Loucy (cell line): ENCODE measurements at regions not wholly inside any gene's neighbourhood (a gene's known extent, or its start where the extent isn't known, plus 50 kb on each side); places are given as distances from the start of the nearest gene placed in this dataset.

ENCODE experiments used
- H2AFZ ChIP-seq: fragments of 200-600 bp; sonication (generic); 2 replicates; pipeline ENCODE4 v1.6.0; 2016; ENCODE audit warnings: antibody characterized with exemption, mild to moderate bottlenecking, low read length, moderate library complexity
- H3F3A ChIP-seq: fragments of 200-600 bp; 2 replicates; pipeline ENCODE4 v1.6.0; 2016; ENCODE audit warnings: antibody characterized with exemption, low read depth, mild to moderate bottlenecking
- H3K27me3 ChIP-seq: fragments of 200-600 bp; sonication (generic); 2 replicates; pipeline ENCODE4 v1.6.1; 2014; ENCODE audit warnings: low read length, mild to moderate bottlenecking; ENCODE audit not compliant: insufficient read depth, poor library complexity, severe bottlenecking
- H3K36me3 ChIP-seq: fragments of 200-600 bp; sonication (generic); 2 replicates; pipeline ENCODE4 v1.6.1; 2016; ENCODE audit warnings: low read length; ENCODE audit not compliant: insufficient read depth
- H3K4me1 ChIP-seq: fragments of 200-600 bp; sonication (generic); 2 replicates; pipeline ENCODE4 v1.5.1; 2014; ENCODE audit warnings: low read length, mild to moderate bottlenecking; ENCODE audit not compliant: insufficient read depth, poor library complexity, severe bottlenecking
- H3K4me2 ChIP-seq: fragments of 200-600 bp; sonication (generic); 2 replicates; pipeline ENCODE4 v1.6.0; 2014; ENCODE audit warnings: antibody characterized with exemption, low read length, low read depth, mild to moderate bottlenecking; ENCODE audit not compliant: poor library complexity, severe bottlenecking
- H3K4me3 ChIP-seq: fragments of 200-600 bp; sonication (generic); 2 replicates; pipeline ENCODE4 v1.5.1; 2014; ENCODE audit warnings: low read length, mild to moderate bottlenecking, mixed read lengths; ENCODE audit not compliant: poor library complexity, severe bottlenecking
- H3K79me2 ChIP-seq: fragments of 200-600 bp; sonication (generic); 2 replicates; pipeline ENCODE4 v1.6.1; 2014; ENCODE audit warnings: low read length; ENCODE audit not compliant: insufficient read depth
- H3K9ac ChIP-seq: fragments of 200-600 bp; sonication (generic); 2 replicates; pipeline ENCODE4 v1.6.0; 2014; ENCODE audit warnings: mild to moderate bottlenecking, low read depth, low read length, moderate library complexity; ENCODE audit not compliant: poor library complexity, severe bottlenecking
- H3K9me2 ChIP-seq: fragments of 200-600 bp; sonication (generic); replicated peaks from 2 replicates; pipeline ENCODE4 v1.6.1; 2016; ENCODE audit warnings: low read depth, low read length, mixed read lengths
- H3K9me3 ChIP-seq: fragments of 200-600 bp; sonication (generic); 2 replicates; pipeline ENCODE4 v1.6.1; 2014; ENCODE audit warnings: mild to moderate bottlenecking, antibody characterized with exemption, low read length, low read depth; ENCODE audit not compliant: insufficient read depth
- H4K20me1 ChIP-seq: fragments of 200-600 bp; sonication (generic); 2 replicates; pipeline ENCODE4 v1.6.0; 2014; ENCODE audit warnings: antibody characterized with exemption, low read length, mild to moderate bottlenecking; ENCODE audit not compliant: insufficient read depth, poor library complexity, severe bottlenecking
- CTCF ChIP-seq: fragments of 200-600 bp; sonication (generic); conservative IDR thresholded peaks from 2 replicates; pipeline ENCODE4 v1.5.1; 2014; ENCODE audit warnings: mild to moderate bottlenecking, antibody characterized with exemption, low read length
- EZH2phosphoT487 ChIP-seq: fragments of 200-600 bp; IDR thresholded peaks from 2 replicates; pipeline ENCODE4 v1.6.1; 2018; ENCODE audit warnings: antibody characterized with exemption, mild to moderate bottlenecking, moderate library complexity, borderline replicate concordance

- H3F3A ChIP-seq = no peaks in the 10 kb centered on the region
- H4K20me1 ChIP-seq = no peaks in the 10 kb centered on the region
- peaks cover 4% of the 10 kb centered on the region for H3K4me1 ChIP-seq
- peak overlapping the region; percentile 94 for H2AFZ ChIP-seq
- H3K9me2 ChIP-seq = no peaks in the 10 kb centered on the region
- no peaks in the 10 kb centered on the region for H3K27me3 ChIP-seq
- H3K9ac ChIP-seq = peak overlapping the region; percentile 80
- no peaks in the 10 kb centered on the region; the same call in 1 of the 2 replicates for H3K9me3 ChIP-seq
- no peaks in the 10 kb centered on the region for H3K79me2 ChIP-seq
- peak overlapping the region; percentile 80 for H3K4me2 ChIP-seq
- H3K4me3 ChIP-seq = peak overlapping the region; percentile 81
- no peaks in the 10 kb centered on the region for H3K36me3 ChIP-seq
- no peak for TF ChIP-seq EZH2phosphoT487
- TF ChIP-seq CTCF = no peak
Measured at GRCh38 chr20:63101781-63102720, 95.3 kb upstream of the BHLHE23 start.

GRCh38 chr20:63100926-63101699, 94.3 kb upstream of the BHLHE23 start:
- TF ChIP-seq CTCF (no peak), EZH2phosphoT487 (no peak)
- peak overlapping the region; percentile 81 for H3K4me3 ChIP-seq
- H3K9me2 ChIP-seq = no peaks in the 10 kb centered on the region
- no peak overlapping the region for H3K9ac ChIP-seq
- H3K79me2 ChIP-seq = no peaks in the 10 kb centered on the region
- H3K4me1 ChIP-seq = peaks cover 4% of the 10 kb centered on the region
- no peak overlapping the region for H2AFZ ChIP-seq
- no peaks in the 10 kb centered on the region for H4K20me1 ChIP-seq
- no peaks in the 10 kb centered on the region for H3K36me3 ChIP-seq
- peak overlapping the region; percentile 80 for H3K4me2 ChIP-seq
- no peaks in the 10 kb centered on the region for H3K27me3 ChIP-seq
- H3K9me3 ChIP-seq = no peaks in the 10 kb centered on the region
- H3F3A ChIP-seq = no peaks in the 10 kb centered on the region

- no peaks in the 10 kb centered on the region for H3K9me3 ChIP-seq
- H3K9ac ChIP-seq = no peak overlapping the region
- H3K9me2 ChIP-seq = no peaks in the 10 kb centered on the region
- H3K36me3 ChIP-seq = no peaks in the 10 kb centered on the region
- H3K4me2 ChIP-seq = no peak overlapping the region
- no peak overlapping the region for H2AFZ ChIP-seq
- no peaks in the 10 kb centered on the region for H3F3A ChIP-seq
- H3K4me1 ChIP-seq = peaks cover 4% of the 10 kb centered on the region
- H3K27me3 ChIP-seq = no peaks in the 10 kb centered on the region
- no peaks in the 10 kb centered on the region for H3K79me2 ChIP-seq
- H4K20me1 ChIP-seq = no peaks in the 10 kb centered on the region
- H3K4me3 ChIP-seq = no peak overlapping the region
- TF ChIP-seq CTCF (no peak), EZH2phosphoT487 (no peak)
Measured at GRCh38 chr20:63100174-63100925, 93.6 kb upstream of the BHLHE23 start.
